C4-2B (cell line): ENCODE measurements at regions not wholly inside any gene's neighbourhood (a gene's known extent, or its start where the extent isn't known, plus 50 kb on each side); places are given as distances from the start of the nearest gene placed in this dataset.

ENCODE experiments used
- CTCF ChIP-seq: fragments of 450-650 bp; conservative IDR thresholded peaks from 2 replicates; pipeline ENCODE4 v1.5.1; 2017; ENCODE audit warnings: mild to moderate bottlenecking
- ZFX ChIP-seq: fragments of 450-650 bp; IDR thresholded peaks from 2 replicates; pipeline ENCODE4 v1.6.1; 2017

GRCh38 chr7:41501466-41501865, 201.4 kb downstream of the INHBA start:
- TF ChIP-seq CTCF, result no peak
- no peak for TF ChIP-seq ZFX
